ENCODE measurements at regions not wholly inside any gene's neighbourhood (a gene's known extent, or its start where the extent isn't known, plus 50 kb on each side); places are given as distances from the start of the nearest gene placed in this dataset.
"Not testable (repeated sequence)": the region's sequence is repeated elsewhere in the genome, so short reads cannot be mapped to it uniquely, and the experiment has no call there.

GRCh38 chr12:124150168-124150567 is 144.7 kb upstream of the RFLNA start:
- H3K4me1 Mint-ChIP-seq, result no peaks in the 10 kb centered on the region
- H3K27ac Mint-ChIP-seq, result no peak overlapping the region
- H3K4me3 Mint-ChIP-seq, result no peak overlapping the region
- ATAC-seq (ENCODE audit: low read depth), result no peak
- no peak for DNase-seq (ENCODE audit: low spot score in 2 of 2)
- H3K9me3 Mint-ChIP-seq, result no peaks in the 10 kb centered on the region
- no peaks in the 10 kb centered on the region for H3K36me3 Mint-ChIP-seq
- H3K27me3 Mint-ChIP-seq, result peaks cover 8% of the 10 kb centered on the region

DNA sequence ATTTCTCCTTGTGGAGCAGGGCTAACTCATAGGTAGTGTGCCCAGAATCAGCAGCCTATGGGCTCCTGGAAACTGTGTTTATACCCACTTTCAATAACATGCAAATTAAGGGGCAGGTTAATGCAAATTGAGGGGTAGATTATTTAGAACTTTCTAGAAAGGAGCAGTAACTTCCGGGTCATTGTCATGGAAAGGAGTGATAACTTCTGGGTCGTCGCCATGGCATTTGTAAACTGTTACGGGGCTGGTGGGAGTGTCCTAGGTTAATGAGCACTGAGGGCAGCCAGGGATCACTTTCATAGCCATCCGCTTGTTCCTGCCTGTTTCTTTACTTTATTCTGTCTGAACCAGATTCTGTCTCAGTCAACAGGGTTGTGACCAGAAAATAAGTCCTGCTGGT is 143.3 kb upstream of the RFLNA start:
- Mint-ChIP-seq H3K27me3 (peaks cover 7% of the 10 kb centered on the region), H3K36me3 (no peaks in the 10 kb centered on the region), H3K4me3 (no peak overlapping the region), H3K27ac (no peak overlapping the region), H3K9me3 (no peaks in the 10 kb centered on the region), H3K4me1 (no peaks in the 10 kb centered on the region)
- ATAC-seq (ENCODE audit: low read depth), result no peak
- no peak for DNase-seq (ENCODE audit: low spot score in 2 of 2)

DNA sequence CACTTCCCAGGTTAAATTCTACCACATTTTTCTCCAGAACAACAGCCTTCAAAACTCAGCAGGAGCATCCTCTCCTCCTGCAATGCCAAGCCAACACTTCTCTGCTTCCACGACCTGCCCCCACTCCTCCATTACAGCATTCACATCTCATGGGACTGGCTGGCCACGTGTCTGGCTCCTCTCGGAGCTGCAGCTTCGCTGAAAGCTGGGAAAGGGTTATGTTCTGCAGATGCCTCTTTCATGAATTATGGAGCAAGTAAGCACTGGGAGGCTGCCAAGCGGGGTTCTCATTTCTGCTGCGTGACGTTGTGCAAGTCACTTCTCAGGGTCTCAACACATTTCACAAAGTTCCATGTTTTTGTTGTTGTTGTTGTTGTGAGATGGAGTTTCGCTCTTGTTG is 142.2 kb upstream of the RFLNA start:
- Mint-ChIP-seq H3K4me1 (no peaks in the 10 kb centered on the region), H3K9me3 (no peaks in the 10 kb centered on the region), H3K36me3 (peaks cover 2% of the 10 kb centered on the region), H3K4me3 (no peak overlapping the region), H3K27ac (no peak overlapping the region), H3K27me3 (peaks cover 11% of the 10 kb centered on the region)
- ATAC-seq (ENCODE audit: low read depth), result no peak
- DNase-seq (ENCODE audit: low spot score in 2 of 2), result no peak

DNA sequence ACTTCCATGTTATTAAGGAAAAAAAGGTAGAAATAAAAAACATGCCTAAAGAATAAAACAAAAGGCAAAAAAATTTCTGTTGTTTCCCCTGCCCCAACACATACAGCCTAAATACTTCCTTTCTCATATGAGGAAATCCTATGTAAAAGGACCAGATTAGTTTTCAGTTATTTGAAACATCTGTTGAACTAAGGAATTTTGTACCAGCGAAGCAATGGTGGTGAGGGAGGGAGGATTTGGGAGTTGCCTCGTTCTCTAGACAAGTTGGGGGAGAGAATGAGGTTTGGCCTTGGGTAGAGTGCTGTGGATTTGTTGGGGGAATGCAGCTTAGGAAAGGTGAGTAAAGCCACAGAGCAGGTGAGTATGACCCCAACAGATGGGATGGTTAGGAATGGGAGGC is 141.5 kb upstream of the RFLNA start:
- H3K36me3 Mint-ChIP-seq, result peaks cover 2% of the 10 kb centered on the region
- H3K4me1 Mint-ChIP-seq, result no peaks in the 10 kb centered on the region
- ATAC-seq (ENCODE audit: low read depth) (no peak), DNase-seq (ENCODE audit: low spot score in 2 of 2) (no peak)
- peaks cover 12% of the 10 kb centered on the region for H3K27me3 Mint-ChIP-seq
- H3K9me3 Mint-ChIP-seq, result no peaks in the 10 kb centered on the region
- no peak overlapping the region for H3K27ac Mint-ChIP-seq
- H3K4me3 Mint-ChIP-seq, result no peak overlapping the region

DNA sequence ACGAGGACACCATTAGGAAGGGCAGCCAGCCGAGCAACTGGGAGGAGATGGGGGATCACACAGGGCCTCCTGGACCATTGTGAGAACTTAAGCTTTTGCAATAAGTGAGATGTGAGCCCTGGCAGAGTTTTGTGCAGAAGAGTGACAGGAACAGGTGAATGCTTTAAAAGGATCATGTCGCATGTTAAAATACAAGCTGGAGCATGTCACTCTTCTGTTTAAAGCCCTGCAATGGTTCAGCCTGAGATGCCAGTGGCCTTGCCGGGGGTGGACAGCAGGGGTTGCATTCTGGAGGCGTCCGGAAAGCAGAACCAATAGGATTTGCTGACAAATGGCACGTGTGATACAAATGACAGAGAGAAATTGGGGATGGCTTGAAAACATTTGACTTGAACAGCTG is 137.5 kb upstream of the RFLNA start:
- no peak for ATAC-seq (ENCODE audit: low read depth)
- no peaks in the 10 kb centered on the region for H3K9me3 Mint-ChIP-seq
- H3K27me3 Mint-ChIP-seq, result peaks cover 11% of the 10 kb centered on the region
- H3K36me3 Mint-ChIP-seq, result peaks cover 2% of the 10 kb centered on the region
- no peak overlapping the region for H3K27ac Mint-ChIP-seq
- H3K4me3 Mint-ChIP-seq, result no peak overlapping the region
- DNase-seq (ENCODE audit: low spot score in 2 of 2), result no peak
- H3K4me1 Mint-ChIP-seq, result no peaks in the 10 kb centered on the region

- DNase-seq (ENCODE audit: low spot score in 2 of 2), result no peak
- no peak for ATAC-seq (ENCODE audit: low read depth)
- peaks cover 8% of the 10 kb centered on the region for H3K27me3 Mint-ChIP-seq
- no peak overlapping the region for H3K27ac Mint-ChIP-seq
- H3K36me3 Mint-ChIP-seq, result peaks cover 2% of the 10 kb centered on the region
- no peak overlapping the region for H3K4me3 Mint-ChIP-seq
- no peaks in the 10 kb centered on the region for H3K4me1 Mint-ChIP-seq
- peaks cover 2% of the 10 kb centered on the region for H3K9me3 Mint-ChIP-seq
These were observed 135.2 kb upstream of the RFLNA start for GRCh38 chr12:124159655-124160054.

GRCh38 chr12:124160097-124160756 is 134.7 kb upstream of the RFLNA start:
- Mint-ChIP-seq H3K4me1 (no peaks in the 10 kb centered on the region), H3K4me3 (no peak overlapping the region), H3K9me3 (peaks cover 3% of the 10 kb centered on the region), H3K27ac (no peak overlapping the region), H3K27me3 (peaks cover 8% of the 10 kb centered on the region), H3K36me3 (peaks cover 3% of the 10 kb centered on the region)
- DNase-seq (ENCODE audit: low spot score in 2 of 2) (no peak), ATAC-seq (ENCODE audit: low read depth) (no peak)

GRCh38 chr12:124161402-124161801 is 133.5 kb upstream of the RFLNA start:
- H3K36me3 Mint-ChIP-seq; H3K27ac Mint-ChIP-seq; H3K4me1 Mint-ChIP-seq; DNase-seq (ENCODE audit: low spot score in 2 of 2); H3K9me3 Mint-ChIP-seq; ATAC-seq (ENCODE audit: low read depth); H3K4me3 Mint-ChIP-seq; H3K27me3 Mint-ChIP-seq: not testable (repeated sequence)

GRCh38 chr12:124162151-124163110 is 132.5 kb upstream of the RFLNA start:
- H3K9me3 Mint-ChIP-seq, result peaks cover 5% of the 10 kb centered on the region
- DNase-seq (ENCODE audit: low spot score in 2 of 2) (no peak), ATAC-seq (ENCODE audit: low read depth) (no peak)
- no peak overlapping the region for H3K27ac Mint-ChIP-seq
- no peaks in the 10 kb centered on the region for H3K4me1 Mint-ChIP-seq
- peaks cover 4% of the 10 kb centered on the region for H3K27me3 Mint-ChIP-seq
- no peak overlapping the region for H3K4me3 Mint-ChIP-seq
- H3K36me3 Mint-ChIP-seq, result peaks cover 1% of the 10 kb centered on the region

GRCh38 chr12:124165695-124166094 is 129.2 kb upstream of the RFLNA start:
- H3K4me3 Mint-ChIP-seq, result no peak overlapping the region
- no peak overlapping the region for H3K27ac Mint-ChIP-seq
- DNase-seq (ENCODE audit: low spot score in 2 of 2), result no peak
- no peaks in the 10 kb centered on the region for H3K4me1 Mint-ChIP-seq
- peaks cover 2% of the 10 kb centered on the region for H3K27me3 Mint-ChIP-seq
- H3K9me3 Mint-ChIP-seq, result peaks cover 5% of the 10 kb centered on the region
- peaks cover 1% of the 10 kb centered on the region for H3K36me3 Mint-ChIP-seq
- ATAC-seq (ENCODE audit: low read depth), result no peak

DNA sequence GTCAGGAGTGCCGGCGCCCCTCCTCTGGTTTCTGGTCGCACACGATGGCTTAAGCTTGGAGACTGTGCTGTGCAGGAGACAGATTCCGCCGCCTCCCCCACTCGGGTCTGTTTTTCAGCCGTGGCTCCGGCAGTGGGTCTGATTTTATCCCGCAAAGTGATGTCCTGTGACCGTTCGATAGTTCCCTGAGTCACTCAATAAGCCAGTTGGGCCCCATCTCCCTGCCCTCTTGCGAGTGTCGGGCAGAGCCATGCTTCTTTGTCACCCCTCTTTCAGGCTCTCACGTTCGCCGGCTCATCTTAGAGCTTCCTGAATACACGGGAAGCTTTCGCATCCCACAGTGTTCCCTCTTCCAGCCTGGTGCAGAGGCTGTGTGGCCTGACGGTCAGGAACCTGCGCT is 127.8 kb upstream of the RFLNA start:
- ATAC-seq (ENCODE audit: low read depth), result no peak
- peaks cover 2% of the 10 kb centered on the region for H3K27me3 Mint-ChIP-seq
- peaks cover 5% of the 10 kb centered on the region for H3K9me3 Mint-ChIP-seq
- no peak overlapping the region for H3K4me3 Mint-ChIP-seq
- H3K36me3 Mint-ChIP-seq, result peaks cover 1% of the 10 kb centered on the region
- no peak overlapping the region for H3K27ac Mint-ChIP-seq
- no peaks in the 10 kb centered on the region for H3K4me1 Mint-ChIP-seq
- no peak for DNase-seq (ENCODE audit: low spot score in 2 of 2)

- Mint-ChIP-seq H3K4me1 (no peaks in the 10 kb centered on the region), H3K27me3 (peaks cover 7% of the 10 kb centered on the region), H3K9me3 (peaks cover 5% of the 10 kb centered on the region), H3K27ac (no peak overlapping the region), H3K36me3 (peaks cover 1% of the 10 kb centered on the region), H3K4me3 (no peak overlapping the region)
- DNase-seq (ENCODE audit: low spot score in 2 of 2) (no peak), ATAC-seq (ENCODE audit: low read depth) (no peak)
These were observed 126.7 kb upstream of the RFLNA start for GRCh38 chr12:124168016-124168786.

- ATAC-seq (ENCODE audit: low read depth) (no peak), DNase-seq (ENCODE audit: low spot score in 2 of 2) (no peak)
- peaks cover 7% of the 10 kb centered on the region for H3K27me3 Mint-ChIP-seq
- H3K36me3 Mint-ChIP-seq, result peaks cover 1% of the 10 kb centered on the region
- H3K27ac Mint-ChIP-seq, result no peak overlapping the region
- peaks cover 3% of the 10 kb centered on the region for H3K9me3 Mint-ChIP-seq
- H3K4me3 Mint-ChIP-seq, result no peak overlapping the region
- H3K4me1 Mint-ChIP-seq, result no peaks in the 10 kb centered on the region
These were observed 125.2 kb upstream of the RFLNA start for GRCh38 chr12:124169577-124170284.

Data from memory B cell (primary cell).